ENCODE measurements at regions not wholly inside any gene's neighbourhood (a gene's known extent, or its start where the extent isn't known, plus 50 kb on each side); places are given as distances from the start of the nearest gene placed in this dataset.

DNA sequence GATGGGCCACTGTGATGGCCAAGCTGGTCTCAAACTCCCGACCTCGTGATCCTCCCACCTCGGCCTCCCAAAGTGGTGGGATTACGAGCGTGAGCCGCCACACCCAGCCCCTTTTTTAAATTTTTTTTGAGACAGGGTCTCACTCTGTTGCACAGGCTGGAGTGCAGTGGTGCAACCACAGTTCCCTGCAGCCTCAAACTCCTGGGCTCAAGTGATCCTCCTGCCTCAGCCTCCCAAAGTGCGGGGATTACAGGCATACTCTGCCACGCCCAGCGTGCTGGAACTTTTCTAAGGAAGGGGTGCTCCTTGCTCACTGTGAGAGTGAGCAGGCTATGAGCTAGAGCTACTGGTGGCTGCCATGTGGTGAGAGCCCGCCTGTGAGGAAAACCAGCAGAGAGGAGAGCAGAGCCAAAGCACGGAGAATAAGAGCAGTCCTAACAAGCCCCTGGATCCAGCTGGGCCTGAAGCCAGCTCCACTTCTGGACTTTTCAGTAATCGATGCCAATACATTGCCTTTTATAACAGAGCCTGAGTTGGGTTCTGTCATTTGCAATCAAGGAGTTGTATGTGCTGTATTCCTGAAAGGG lies 75.5 kb upstream of the UNC5A start:
- TF ChIP-seq, protein P1, sequence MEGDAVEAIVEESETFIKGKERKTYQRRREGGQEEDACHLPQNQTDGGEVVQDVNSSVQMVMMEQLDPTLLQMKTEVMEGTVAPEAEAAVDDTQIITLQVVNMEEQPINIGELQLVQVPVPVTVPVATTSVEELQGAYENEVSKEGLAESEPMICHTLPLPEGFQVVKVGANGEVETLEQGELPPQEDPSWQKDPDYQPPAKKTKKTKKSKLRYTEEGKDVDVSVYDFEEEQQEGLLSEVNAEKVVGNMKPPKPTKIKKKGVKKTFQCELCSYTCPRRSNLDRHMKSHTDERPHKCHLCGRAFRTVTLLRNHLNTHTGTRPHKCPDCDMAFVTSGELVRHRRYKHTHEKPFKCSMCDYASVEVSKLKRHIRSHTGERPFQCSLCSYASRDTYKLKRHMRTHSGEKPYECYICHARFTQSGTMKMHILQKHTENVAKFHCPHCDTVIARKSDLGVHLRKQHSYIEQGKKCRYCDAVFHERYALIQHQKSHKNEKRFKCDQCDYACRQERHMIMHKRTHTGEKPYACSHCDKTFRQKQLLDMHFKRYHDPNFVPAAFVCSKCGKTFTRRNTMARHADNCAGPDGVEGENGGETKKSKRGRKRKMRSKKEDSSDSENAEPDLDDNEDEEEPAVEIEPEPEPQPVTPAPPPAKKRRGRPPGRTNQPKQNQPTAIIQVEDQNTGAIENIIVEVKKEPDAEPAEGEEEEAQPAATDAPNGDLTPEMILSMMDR (IDR thresholded peaks at IDR 0.05) = no peak
- TF ChIP-seq POLR2A (IDR thresholded peaks at IDR 0.05) = no peak
- no peak overlapping the region for H3K27ac ChIP-seq
- peaks cover 0 to 4% (median 0%) of the 10 kb centered on the region in 4 donors for H3K9me3 ChIP-seq
- no peaks in the 10 kb centered on the region for H3K36me3 ChIP-seq
- DNase-seq = peak in 2 of 3 donors; percentile 7 to 14
- no peaks in the 10 kb centered on the region for H3K4me1 ChIP-seq
- H3K4me3 ChIP-seq = no peak overlapping the region
- H3K27me3 ChIP-seq = no peaks in the 10 kb centered on the region

DNA sequence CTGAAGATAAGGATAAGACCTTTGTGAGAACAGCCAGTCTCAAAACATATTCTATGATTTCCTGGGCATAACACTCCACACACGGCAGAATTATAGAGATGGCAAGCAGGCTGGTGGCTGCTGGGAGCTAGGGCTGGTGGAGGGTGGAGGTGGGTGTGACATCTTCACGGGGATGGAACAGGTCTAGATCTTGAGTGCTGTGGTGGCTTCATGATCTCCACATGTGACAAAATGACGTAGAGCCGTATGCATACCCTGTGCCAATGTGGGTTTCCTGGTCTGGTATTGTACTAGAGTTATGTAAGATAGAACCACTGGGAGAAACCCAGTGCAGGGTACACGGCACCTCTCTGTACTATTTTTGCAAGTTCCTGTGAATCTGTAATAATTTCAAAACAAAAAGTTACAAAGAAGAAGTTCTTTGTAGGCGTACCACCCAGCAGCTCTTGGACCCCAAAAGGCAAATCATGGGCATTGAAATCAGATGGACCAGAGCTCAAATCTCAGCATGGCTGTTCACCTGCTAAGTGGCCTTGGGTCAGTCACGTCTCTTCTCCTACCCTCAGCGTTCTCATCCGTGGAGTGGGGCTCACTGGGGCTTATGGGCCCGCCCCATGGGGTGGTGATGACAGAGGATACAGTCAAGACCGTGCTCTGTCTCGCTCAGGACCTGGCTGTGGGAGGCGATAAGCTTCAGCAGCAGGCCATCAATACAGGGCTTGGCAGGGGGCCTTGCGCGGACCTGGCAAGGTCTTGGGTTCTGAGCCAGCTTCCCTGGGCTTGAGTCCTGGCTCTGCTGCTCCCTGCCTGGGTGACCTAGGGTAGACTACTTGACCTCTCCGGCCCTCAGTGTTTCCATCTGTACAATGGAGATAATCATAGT lies 74.7 kb upstream of the UNC5A start:
- Histone ChIP-seq H3K27ac (no peak overlapping the region), H3K4me1 (no peaks in the 10 kb centered on the region), H3K27me3 (no peaks in the 10 kb centered on the region), H3K4me3 (no peak overlapping the region), H3K9me3 (peaks cover 0 to 4% (median 0%) of the 10 kb centered on the region in 4 donors), H3K36me3 (no peaks in the 10 kb centered on the region)
- no peak for TF ChIP-seq POLR2A (IDR thresholded peaks at IDR 0.05)
- TF ChIP-seq, protein P1 (IDR thresholded peaks at IDR 0.05) = no peak
- peak in 2 of 3 donors; percentile 30 to 35 for DNase-seq

DNA sequence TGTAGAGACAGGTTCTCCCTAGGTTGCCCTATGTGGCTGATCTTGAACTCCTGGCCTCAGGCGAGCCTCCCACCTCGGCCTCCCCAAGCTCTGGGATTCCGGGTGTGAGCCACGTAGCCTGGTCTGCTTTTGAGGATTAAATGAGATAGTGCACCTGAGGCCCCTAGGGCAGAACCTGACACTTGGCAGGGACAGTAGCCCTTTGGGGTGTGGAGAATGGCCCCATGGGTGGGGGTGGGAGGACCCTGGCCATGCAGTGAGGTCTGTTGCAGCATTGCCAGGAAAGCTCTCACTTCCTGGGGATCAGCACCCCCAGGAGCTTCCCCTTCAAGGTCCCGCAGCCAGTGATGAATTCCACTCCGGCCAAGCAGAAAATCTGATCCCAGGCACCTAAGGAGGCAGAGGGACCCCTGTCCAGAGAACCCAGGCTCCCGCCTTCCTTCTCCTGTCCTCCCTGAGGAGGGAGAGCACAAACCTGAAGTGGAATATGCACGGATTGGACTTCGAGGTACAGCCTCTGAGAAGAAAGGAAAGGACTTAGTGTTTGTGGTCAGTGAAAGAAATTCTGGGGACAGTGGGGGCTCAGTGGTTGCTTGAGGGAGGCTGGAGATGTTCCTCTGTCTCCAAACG lies 73.9 kb upstream of the UNC5A start:
- Histone ChIP-seq H3K36me3 (no peaks in the 10 kb centered on the region), H3K27ac (no peak overlapping the region), H3K4me3 (no peak overlapping the region), H3K9me3 (no peaks in the 10 kb centered on the region), H3K4me1 (no peaks in the 10 kb centered on the region), H3K27me3 (no peaks in the 10 kb centered on the region)
- peak in 2 of 3 donors; percentile 8 to 30 for DNase-seq
- TF ChIP-seq, protein P1 (IDR thresholded peaks at IDR 0.05) = no peak
- TF ChIP-seq POLR2A (IDR thresholded peaks at IDR 0.05) = no peak

DNA sequence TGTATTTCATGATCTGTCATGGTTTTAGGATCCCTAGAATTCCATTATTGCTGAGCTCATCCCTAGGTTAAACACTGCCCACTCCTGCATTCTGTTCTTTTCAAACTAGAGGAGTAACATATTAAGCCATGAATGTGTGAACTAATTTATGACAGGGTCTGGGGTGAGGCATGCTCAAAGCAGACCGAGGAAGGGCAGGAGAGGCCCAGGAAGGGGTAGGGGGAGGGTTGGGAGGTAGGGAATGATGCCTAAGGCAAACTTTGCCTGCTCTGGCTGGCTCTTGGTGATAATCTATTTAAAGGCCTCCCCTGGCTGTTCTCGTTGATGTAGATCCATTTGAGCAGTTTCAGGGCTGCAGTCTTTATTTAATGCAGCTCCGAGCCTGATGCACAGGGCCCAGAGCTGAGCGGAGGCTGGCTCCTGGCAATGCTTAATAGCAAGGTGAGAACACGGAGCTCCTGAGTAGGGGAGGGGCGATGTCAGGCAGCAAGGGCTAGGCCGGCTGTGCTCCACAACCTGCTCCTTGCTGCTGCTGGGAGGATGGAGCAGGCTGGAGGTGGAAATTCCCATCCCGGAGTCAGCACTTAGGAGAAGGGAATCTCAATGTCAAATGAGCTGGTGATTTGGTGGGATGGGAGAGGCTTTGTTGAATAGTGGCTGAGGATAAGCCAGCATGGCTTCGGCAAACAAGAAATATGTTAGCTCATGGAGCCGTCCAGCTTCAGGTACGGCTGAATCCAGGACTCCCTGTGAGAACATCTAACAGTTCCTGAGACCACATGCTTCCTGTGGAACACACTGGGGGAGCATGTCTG lies 73.2 kb upstream of the UNC5A start:
- no peaks in the 10 kb centered on the region for H3K4me1 ChIP-seq
- no peaks in the 10 kb centered on the region for H3K36me3 ChIP-seq
- H3K27ac ChIP-seq = no peak overlapping the region
- no peaks in the 10 kb centered on the region for H3K27me3 ChIP-seq
- no peak overlapping the region for H3K4me3 ChIP-seq
- H3K9me3 ChIP-seq = no peaks in the 10 kb centered on the region
- no peak for TF ChIP-seq POLR2A (IDR thresholded peaks at IDR 0.05)
- TF ChIP-seq, protein P1 (IDR thresholded peaks at IDR 0.05) = no peak
- peak in 2 of 3 donors; percentile 7 to 21 for DNase-seq

All from Peyer's patch (tissue), 4 donors.